ENCODE measurements at regions not wholly inside any gene's neighbourhood (a gene's known extent, or its start where the extent isn't known, plus 50 kb on each side); places are given as distances from the start of the nearest gene placed in this dataset.

DNA sequence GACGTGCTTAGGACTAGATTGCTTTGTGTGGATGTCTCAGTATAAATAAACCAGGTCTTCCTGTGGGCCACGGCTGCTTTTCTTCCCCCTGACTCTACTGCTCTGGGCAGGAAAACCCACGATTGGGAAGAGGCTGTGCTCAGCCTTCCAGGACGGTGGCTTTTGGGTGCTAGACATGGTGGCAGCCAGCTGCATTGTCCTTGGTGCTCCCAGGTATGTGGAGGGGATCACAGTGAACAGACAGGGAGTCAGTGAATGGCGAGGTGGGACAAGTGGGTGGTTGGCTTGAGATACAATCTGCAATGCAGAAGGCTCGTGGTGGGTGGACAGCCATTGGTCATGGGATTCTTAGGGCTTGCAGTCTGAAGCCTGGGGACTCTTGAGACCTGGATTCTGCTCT, 366.3 kb downstream of the AACS start:
- no peaks in the 10 kb centered on the region for H3K9me3 Mint-ChIP-seq (ENCODE audit: low read depth, unreplicated experiment)
- H3K27ac Mint-ChIP-seq (ENCODE audit: unreplicated experiment), result no peak overlapping the region
- H3K36me3 Mint-ChIP-seq (ENCODE audit: insufficient read depth, unreplicated experiment), result no peaks in the 10 kb centered on the region
- CTCF ChIA-PET, result no interaction called here
- peaks cover 40% of the 10 kb centered on the region for H3K27me3 Mint-ChIP-seq (ENCODE audit: unreplicated experiment)
- no peak for DNase-seq
- BruUV-seq (replicated peaks), result no TSS peak
- no peaks in the 10 kb centered on the region for H3K4me1 Mint-ChIP-seq (ENCODE audit: low read depth, unreplicated experiment)
- TF ChIP-seq, protein P1, sequence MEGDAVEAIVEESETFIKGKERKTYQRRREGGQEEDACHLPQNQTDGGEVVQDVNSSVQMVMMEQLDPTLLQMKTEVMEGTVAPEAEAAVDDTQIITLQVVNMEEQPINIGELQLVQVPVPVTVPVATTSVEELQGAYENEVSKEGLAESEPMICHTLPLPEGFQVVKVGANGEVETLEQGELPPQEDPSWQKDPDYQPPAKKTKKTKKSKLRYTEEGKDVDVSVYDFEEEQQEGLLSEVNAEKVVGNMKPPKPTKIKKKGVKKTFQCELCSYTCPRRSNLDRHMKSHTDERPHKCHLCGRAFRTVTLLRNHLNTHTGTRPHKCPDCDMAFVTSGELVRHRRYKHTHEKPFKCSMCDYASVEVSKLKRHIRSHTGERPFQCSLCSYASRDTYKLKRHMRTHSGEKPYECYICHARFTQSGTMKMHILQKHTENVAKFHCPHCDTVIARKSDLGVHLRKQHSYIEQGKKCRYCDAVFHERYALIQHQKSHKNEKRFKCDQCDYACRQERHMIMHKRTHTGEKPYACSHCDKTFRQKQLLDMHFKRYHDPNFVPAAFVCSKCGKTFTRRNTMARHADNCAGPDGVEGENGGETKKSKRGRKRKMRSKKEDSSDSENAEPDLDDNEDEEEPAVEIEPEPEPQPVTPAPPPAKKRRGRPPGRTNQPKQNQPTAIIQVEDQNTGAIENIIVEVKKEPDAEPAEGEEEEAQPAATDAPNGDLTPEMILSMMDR (IDR thresholded peaks at IDR 0.05; ENCODE audit: unreplicated experiment), result no peak
- no peak overlapping the region for H3K4me3 Mint-ChIP-seq (ENCODE audit: low read depth, unreplicated experiment)
- intact Hi-C loops (cut with micrococcal nuclease; ENCODE audit: unreplicated experiment), result no loop called here

DNA sequence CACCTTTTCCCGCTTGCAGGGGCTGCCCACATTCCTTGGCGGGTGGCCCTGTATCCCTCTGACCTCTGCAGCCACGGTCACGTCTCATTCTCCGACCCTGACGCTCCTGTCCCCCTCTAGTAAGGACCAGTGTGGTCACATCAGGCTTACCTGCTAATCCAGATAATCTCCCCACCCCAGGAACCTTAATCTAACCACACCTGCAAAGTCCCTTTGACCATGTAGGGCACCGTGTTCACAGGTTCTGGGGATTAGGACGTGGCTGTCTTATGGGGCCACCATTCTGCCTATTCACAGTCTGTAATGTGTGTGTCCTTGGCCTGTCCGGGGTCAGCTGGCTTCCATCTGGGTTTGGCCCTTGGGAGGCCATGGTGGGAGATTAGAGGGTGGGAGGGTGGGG, 368.9 kb downstream of the AACS start:
- CTCF ChIA-PET, result no interaction called here
- Mint-ChIP-seq H3K4me3 (ENCODE audit: low read depth, unreplicated experiment) (no peak overlapping the region), H3K36me3 (ENCODE audit: insufficient read depth, unreplicated experiment) (no peaks in the 10 kb centered on the region), H3K27ac (ENCODE audit: unreplicated experiment) (no peak overlapping the region), H3K27me3 (ENCODE audit: unreplicated experiment) (peaks cover 53% of the 10 kb centered on the region), H3K4me1 (ENCODE audit: low read depth, unreplicated experiment) (no peaks in the 10 kb centered on the region), H3K9me3 (ENCODE audit: low read depth, unreplicated experiment) (no peaks in the 10 kb centered on the region)
- TF ChIP-seq, protein P1 (IDR thresholded peaks at IDR 0.05; ENCODE audit: unreplicated experiment), result no peak
- intact Hi-C loops (cut with micrococcal nuclease; ENCODE audit: unreplicated experiment), result no loop called here
- DNase-seq, result no peak
- BruUV-seq (replicated peaks), result no TSS peak

DNA sequence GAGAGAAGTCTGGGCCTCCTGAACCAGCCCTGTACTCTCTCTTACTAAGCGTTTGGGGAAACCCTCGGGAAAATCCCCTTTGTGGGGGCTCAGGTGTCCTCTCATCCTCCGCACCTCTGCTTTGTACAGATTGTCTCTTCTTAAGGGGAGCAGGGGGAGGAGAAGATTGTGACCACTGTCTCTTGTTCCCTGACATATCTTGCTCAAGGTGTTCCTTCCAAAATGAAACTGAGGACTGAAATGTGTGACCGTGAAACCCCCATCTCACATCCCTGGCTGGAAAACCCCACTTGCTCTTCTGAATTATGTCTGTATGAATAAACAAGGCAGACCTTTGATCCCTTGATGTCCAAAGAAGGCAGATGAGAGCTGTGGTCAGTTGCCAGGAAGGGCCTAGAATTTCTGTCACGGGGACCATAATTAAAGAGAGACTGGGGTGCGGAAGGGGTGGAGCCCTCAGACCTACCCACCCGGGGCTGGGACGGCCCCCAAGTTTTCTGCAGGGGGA, 369.8 kb downstream of the AACS start:
- CTCF ChIA-PET, result no interaction called here
- H3K4me3 Mint-ChIP-seq (ENCODE audit: low read depth, unreplicated experiment), result no peak overlapping the region
- no peak for DNase-seq
- peaks cover 49% of the 10 kb centered on the region for H3K27me3 Mint-ChIP-seq (ENCODE audit: unreplicated experiment)
- no peak overlapping the region for H3K27ac Mint-ChIP-seq (ENCODE audit: unreplicated experiment)
- intact Hi-C loops (cut with micrococcal nuclease; ENCODE audit: unreplicated experiment), result no loop called here
- no peaks in the 10 kb centered on the region for H3K36me3 Mint-ChIP-seq (ENCODE audit: insufficient read depth, unreplicated experiment)
- no peaks in the 10 kb centered on the region for H3K4me1 Mint-ChIP-seq (ENCODE audit: low read depth, unreplicated experiment)
- BruUV-seq (replicated peaks), result no TSS peak
- TF ChIP-seq, protein P1 (IDR thresholded peaks at IDR 0.05; ENCODE audit: unreplicated experiment), result no peak
- no peaks in the 10 kb centered on the region for H3K9me3 Mint-ChIP-seq (ENCODE audit: low read depth, unreplicated experiment)

DNA sequence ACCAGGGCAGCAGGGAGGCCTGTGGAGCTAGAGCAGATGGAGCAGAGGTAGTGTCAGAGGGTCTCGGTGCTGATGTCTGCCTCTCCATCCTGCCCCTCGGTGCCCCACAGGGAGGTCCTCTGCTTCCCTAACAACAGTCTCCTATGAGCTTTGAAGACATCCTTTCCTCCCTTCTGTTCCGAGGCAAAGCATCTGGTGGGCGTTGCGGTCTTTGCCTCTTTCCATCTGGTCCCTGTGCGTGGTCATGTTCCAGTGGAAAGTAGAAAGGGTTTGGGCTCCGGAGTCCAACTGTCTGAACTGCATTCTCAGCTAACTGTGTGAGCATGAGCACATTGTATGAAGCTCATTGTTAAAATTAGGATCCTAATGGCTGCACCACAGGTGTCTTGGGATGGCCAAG, 370.6 kb downstream of the AACS start:
- H3K4me1 Mint-ChIP-seq (ENCODE audit: low read depth, unreplicated experiment), result no peaks in the 10 kb centered on the region
- DNase-seq, result no peak
- intact Hi-C loops (cut with micrococcal nuclease; ENCODE audit: unreplicated experiment), result no loop called here
- H3K27ac Mint-ChIP-seq (ENCODE audit: unreplicated experiment), result no peak overlapping the region
- no peak overlapping the region for H3K4me3 Mint-ChIP-seq (ENCODE audit: low read depth, unreplicated experiment)
- BruUV-seq (replicated peaks), result no TSS peak
- peaks cover 40% of the 10 kb centered on the region for H3K27me3 Mint-ChIP-seq (ENCODE audit: unreplicated experiment)
- CTCF ChIA-PET, result no interaction called here
- H3K36me3 Mint-ChIP-seq (ENCODE audit: insufficient read depth, unreplicated experiment), result no peaks in the 10 kb centered on the region
- H3K9me3 Mint-ChIP-seq (ENCODE audit: low read depth, unreplicated experiment), result no peaks in the 10 kb centered on the region
- TF ChIP-seq, protein P1 (IDR thresholded peaks at IDR 0.05; ENCODE audit: unreplicated experiment), result no peak
